ENCODE measurements at regions not wholly inside any gene's neighbourhood (a gene's known extent, or its start where the extent isn't known, plus 50 kb on each side); places are given as distances from the start of the nearest gene placed in this dataset.

- no peak for TF ChIP-seq FOXM1 (IDR thresholded peaks at IDR 0.05; ENCODE audit: borderline replicate concordance)
- TF ChIP-seq NFRKB (IDR thresholded peaks at IDR 0.05): no peak
- TF ChIP-seq SP1 (IDR thresholded peaks at IDR 0.05): no peak
- no peak for TF ChIP-seq FOXK2 (IDR thresholded peaks at IDR 0.05)
- no peak for TF ChIP-seq BHLHE40 (IDR thresholded peaks at IDR 0.05; ENCODE audit: borderline replicate concordance)
- TF ChIP-seq HDGF (IDR thresholded peaks at IDR 0.05; ENCODE audit: borderline replicate concordance): no peak
- no peak for TF ChIP-seq FOXA1 (IDR thresholded peaks at IDR 0.05)
- TF ChIP-seq, protein P1, sequence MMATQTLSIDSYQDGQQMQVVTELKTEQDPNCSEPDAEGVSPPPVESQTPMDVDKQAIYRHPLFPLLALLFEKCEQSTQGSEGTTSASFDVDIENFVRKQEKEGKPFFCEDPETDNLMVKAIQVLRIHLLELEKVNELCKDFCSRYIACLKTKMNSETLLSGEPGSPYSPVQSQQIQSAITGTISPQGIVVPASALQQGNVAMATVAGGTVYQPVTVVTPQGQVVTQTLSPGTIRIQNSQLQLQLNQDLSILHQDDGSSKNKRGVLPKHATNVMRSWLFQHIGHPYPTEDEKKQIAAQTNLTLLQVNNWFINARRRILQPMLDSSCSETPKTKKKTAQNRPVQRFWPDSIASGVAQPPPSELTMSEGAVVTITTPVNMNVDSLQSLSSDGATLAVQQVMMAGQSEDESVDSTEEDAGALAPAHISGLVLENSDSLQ (IDR thresholded peaks at IDR 0.05): no peak
- TF ChIP-seq ZNF384 (IDR thresholded peaks at IDR 0.05): no peak
- no peak for TF ChIP-seq SUZ12 (IDR thresholded peaks at IDR 0.05)
Observed at GRCh38 chr2:22697054-22697788, 687.8 kb upstream of the KLHL29 start.
